ENCODE measurements at regions not wholly inside any gene's neighbourhood (a gene's known extent, or its start where the extent isn't known, plus 50 kb on each side); places are given as distances from the start of the nearest gene placed in this dataset.

DNA sequence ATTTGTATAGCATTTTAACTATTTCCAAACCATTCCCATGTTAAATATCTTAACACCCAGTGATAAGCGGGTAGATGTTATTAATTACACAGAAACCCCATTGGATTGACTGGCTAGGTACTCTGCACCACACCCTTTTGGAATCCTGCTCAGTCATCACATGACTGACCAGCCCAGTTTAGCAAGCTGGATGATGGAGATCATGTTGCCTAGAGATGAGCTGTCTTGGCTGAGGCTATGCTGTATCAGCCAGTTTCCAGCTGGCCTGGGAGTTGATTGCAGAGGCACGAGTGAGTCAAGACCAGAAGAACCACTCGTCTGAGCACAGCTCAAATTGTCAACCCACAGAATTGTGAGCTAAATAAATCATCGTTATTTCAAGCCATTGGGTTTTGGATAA is 124.6 kb downstream of the ZNF621 start:
- H4K20me1 ChIP-seq (replicated peaks in 1 of 2; ENCODE audit: control insufficient read depth in 1 of 2, insufficient read depth in 2 of 2, low read length in 2 of 2): no peaks in the 10 kb centered on the region
- no peak overlapping the region for H2AFZ ChIP-seq (ENCODE audit: low read length)
- H2BK120ac ChIP-seq (replicated peaks; ENCODE audit: low read depth, low read length): no peak overlapping the region
- POLR2A ChIA-PET (ENCODE audit: partially characterized antibody): no interaction called here
- H2BK12ac ChIP-seq (ENCODE audit: low read depth, low read length): no peak overlapping the region
- H3K23me2 ChIP-seq (ENCODE audit: low read depth, low read length): no peaks in the 10 kb centered on the region
- no peaks in the 10 kb centered on the region for H3K36me3 ChIP-seq (ENCODE audit: control insufficient read depth in 2 of 4, insufficient read depth in 4 of 4, low read length in 3 of 4)
- no peak overlapping the region for H2BK5ac ChIP-seq (ENCODE audit: low read depth, low read length)
- CTCF ChIA-PET (ENCODE audit: partially characterized antibody): interaction anchor here (1.2 to 1.6 kb wide), 2 partner anchors 10 to 51 kb away, joined by 3 read pairs; no protein-coding TSS in a partner anchor
- H4K91ac ChIP-seq (replicated peaks; ENCODE audit: insufficient read length, low read length): no peak overlapping the region
- WGBS, 2 experiments (ENCODE audit: extremely low coverage in 1 of 2, insufficient coverage in 1 of 2, insufficient read length in 1 of 2, insufficient replicate concordance in 2 of 2, low coverage in 1 of 2, low lambda C conversion rate in 2 of 2, missing lambda C conversion rate in 1 of 2): 93% methylated on average over 4 of the region's 4 CpGs; no CpG with 5 or more reads in 1 of the 2 experiments
- H3K4me2 ChIP-seq (ENCODE audit: insufficient read depth in 1 of 2, low read depth in 2 of 2, low read length in 2 of 2): no peak overlapping the region
- H3K9me3 ChIP-seq (ENCODE audit: insufficient read depth in 2 of 2, low read depth in 1 of 2, low read length in 1 of 2): no peaks in the 10 kb centered on the region
- H3K4me1 ChIP-seq (replicated peaks in 1 of 4; ENCODE audit: control insufficient read depth in 3 of 4, insufficient read depth in 4 of 4, low read length in 3 of 4): no peaks in the 10 kb centered on the region
- no peak for TF ChIP-seq CTBP2 (IDR thresholded peaks at IDR 0.05; ENCODE audit: borderline replicate concordance, insufficient read depth, insufficient read length, low read length)
- no peak for TF ChIP-seq FOSL1 (IDR thresholded peaks at IDR 0.05; ENCODE audit: insufficient read depth, low read depth, low read length)
- TF ChIP-seq PHF8 (conservative IDR thresholded peaks at IDR 0.05; ENCODE audit: low read depth, low read length): no peak
- no peak for TF ChIP-seq RXRA (IDR thresholded peaks at IDR 0.05; ENCODE audit: insufficient read depth, low read depth, low read length)
- TF ChIP-seq MAFK (IDR thresholded peaks at IDR 0.05; ENCODE audit: low read depth, low read length): no peak
- TF ChIP-seq NRF1 (IDR thresholded peaks at IDR 0.05; ENCODE audit: low read depth, low read length): no peak
- TF ChIP-seq SIRT6 (IDR thresholded peaks at IDR 0.05; ENCODE audit: low read length): no peak
- TF ChIP-seq KDM5A (IDR thresholded peaks at IDR 0.05; ENCODE audit: low read length): no peak
- TF ChIP-seq NANOG (IDR thresholded peaks at IDR 0.05; ENCODE audit: insufficient read depth, low read depth, low read length, poor library complexity, severe bottlenecking): no peak
- TF ChIP-seq CREB1 (IDR thresholded peaks at IDR 0.05): no peak
- no peak for FAIRE-seq
- H4K8ac ChIP-seq (ENCODE audit: extremely low read depth, insufficient read depth, low read length): no peak overlapping the region
- H4K5ac ChIP-seq (ENCODE audit: insufficient read length, low read depth, low read length): no peak overlapping the region
- no peak overlapping the region for H2BK15ac ChIP-seq (ENCODE audit: low read length)
- no peaks in the 10 kb centered on the region for H3K27me3 ChIP-seq (replicated peaks in 1 of 4; ENCODE audit: control insufficient read depth in 3 of 4, extremely low read depth in 1 of 4, insufficient read depth in 3 of 4, low read length in 3 of 4)
- no peak for DNase-seq (ENCODE audit: low read depth in 1 of 2, low spot score in 2 of 2)
- H3K14ac ChIP-seq (ENCODE audit: insufficient read length): no peak overlapping the region
- no peak overlapping the region for H3K4me3 ChIP-seq (ENCODE audit: extremely low read depth in 1 of 4, insufficient read depth in 2 of 4, low read depth in 3 of 4, low read length in 4 of 4)
- no peak overlapping the region for H3K18ac ChIP-seq (ENCODE audit: extremely low read depth, low read length)
- H3K9ac ChIP-seq (replicated peaks in 1 of 4; ENCODE audit: extremely low read depth in 1 of 4, low read depth in 3 of 4, low read length in 3 of 4): no peak overlapping the region
- no peak overlapping the region for H3K56ac ChIP-seq (replicated peaks; ENCODE audit: insufficient read length, low read depth, low read length)
- H3K23ac ChIP-seq (ENCODE audit: insufficient read length): no peak overlapping the region
- H3K4ac ChIP-seq (replicated peaks; ENCODE audit: insufficient read length, low read depth, low read length): no peak overlapping the region
- H3K79me2 ChIP-seq (ENCODE audit: control insufficient read depth in 1 of 2, insufficient read depth in 2 of 2, low read length in 2 of 2): no peaks in the 10 kb centered on the region
- H2AK5ac ChIP-seq (ENCODE audit: low read depth, low read length): no peak overlapping the region
- no peak overlapping the region for H3K27ac ChIP-seq (ENCODE audit: low read depth, low read length)
- no peak overlapping the region for H2BK20ac ChIP-seq (ENCODE audit: low read length)
- H3K79me1 ChIP-seq (ENCODE audit: low read depth, low read length): no peaks in the 10 kb centered on the region
